GM21381 (cell line): ENCODE measurements at regions not wholly inside any gene's neighbourhood (a gene's known extent, or its start where the extent isn't known, plus 50 kb on each side); places are given as distances from the start of the nearest gene placed in this dataset.

Experiments
- ATAC-seq: cut with Tn5 transposase; IDR thresholded peaks from one replicate; pipeline ENCODE4 v1.9.1; 2021; ENCODE audit warnings: mild to moderate bottlenecking, moderate library complexity; ENCODE audit not compliant: unreplicated experiment

DNA sequence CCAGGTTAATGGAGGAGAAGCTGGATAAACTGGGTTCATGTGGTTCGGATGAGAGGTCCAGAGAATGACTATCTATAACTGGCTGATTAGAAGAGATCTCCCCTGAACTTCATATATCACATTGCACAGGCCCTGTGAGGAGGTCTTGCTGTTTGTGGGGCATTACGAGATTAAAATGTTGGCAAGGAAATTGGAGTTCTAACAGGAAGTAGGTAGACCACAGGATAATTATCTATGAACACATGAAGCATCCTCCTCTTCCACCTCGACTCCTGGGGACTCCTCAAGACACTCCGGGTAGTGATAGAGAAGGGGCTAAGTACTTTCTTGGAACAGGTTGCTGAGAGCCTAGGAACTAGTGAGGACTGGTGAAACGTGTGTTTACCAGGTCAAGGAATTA, 418.8 kb downstream of the KCNH5 start:
- ATAC-seq, result no peak

DNA sequence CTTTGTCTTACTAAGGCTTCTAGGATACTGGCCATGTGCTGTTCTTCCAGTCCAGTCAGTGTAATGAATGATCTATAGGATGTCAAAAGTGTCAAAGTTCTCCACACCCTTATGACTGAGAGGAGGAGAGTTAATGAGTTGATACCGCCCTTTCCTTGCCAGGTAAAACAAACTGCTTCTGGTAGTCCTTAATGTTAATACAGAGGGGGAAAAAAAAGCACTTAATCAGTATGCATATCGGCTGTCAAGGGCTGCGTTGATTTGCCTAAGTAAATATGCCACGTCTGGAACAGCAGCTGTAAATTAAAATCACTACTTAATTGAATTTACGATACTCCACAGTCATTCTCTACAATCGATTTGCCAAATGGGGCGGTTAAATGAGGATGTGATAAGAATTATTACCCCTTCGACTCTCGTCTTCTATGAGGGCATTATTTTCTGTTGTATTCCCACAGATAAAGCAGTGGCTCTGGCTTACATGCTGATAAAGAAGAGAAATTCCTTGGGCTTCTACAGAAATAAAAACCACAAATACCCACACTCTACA, 416.0 kb downstream of the KCNH5 start:
- ATAC-seq, result no peak

DNA sequence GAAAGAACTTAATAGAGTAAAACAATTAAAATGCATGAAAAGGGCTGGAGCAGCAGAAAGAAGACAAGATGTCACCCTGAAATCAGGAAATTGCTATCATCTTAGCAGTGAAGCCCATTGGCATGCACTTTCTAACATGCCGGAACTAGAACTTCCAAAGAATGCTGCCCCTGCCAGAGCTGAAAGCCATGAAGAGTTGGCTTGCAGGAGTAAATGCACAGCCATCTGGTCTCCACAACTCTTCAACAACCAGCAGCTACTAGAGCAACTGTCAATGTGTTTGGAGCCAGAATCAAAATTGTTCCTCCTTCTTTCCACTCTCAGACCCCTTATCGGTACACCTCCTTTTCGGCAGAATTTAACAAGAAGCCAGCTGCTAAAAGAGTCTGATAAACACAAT, 414.1 kb downstream of the KCNH5 start:
- ATAC-seq, result no peak

DNA sequence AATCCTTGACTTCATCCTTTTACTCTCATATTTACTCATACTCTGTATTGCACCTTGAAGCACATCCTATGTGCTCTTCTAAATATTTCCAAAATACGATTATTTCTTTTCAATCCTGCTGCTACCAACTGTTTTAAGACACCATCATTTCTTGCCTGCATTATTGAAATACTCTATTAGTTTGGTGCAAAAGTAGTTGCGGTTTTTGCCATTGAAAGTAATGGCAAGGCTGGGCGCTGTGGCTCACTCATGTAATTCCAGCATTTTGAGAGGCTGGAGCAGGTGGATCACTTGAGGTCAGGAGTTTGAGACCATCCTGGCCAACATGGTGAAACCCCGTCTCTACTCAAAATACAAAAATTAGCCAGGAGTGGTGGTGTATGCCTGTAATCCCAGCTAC, 412.5 kb downstream of the KCNH5 start:
- ATAC-seq, result no peak

DNA sequence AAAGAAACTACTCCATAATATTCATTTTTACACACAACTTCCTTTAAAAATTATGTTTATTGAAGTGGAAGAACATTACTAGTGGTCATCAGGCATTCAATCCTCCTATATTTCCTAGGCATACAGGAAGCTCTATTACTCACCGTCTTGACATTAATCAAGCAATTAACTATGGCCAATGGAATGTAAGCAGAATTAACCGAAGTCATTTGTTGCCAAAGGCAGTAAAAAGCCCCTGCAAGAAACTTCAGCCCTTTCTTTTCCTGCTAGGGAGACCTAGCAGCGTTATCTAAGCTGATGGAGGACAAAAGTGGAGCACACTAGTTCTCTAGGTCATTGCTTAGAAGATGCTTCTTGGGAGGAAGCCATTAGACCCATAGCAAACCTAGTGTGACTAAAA, 399.6 kb downstream of the KCNH5 start:
- ATAC-seq, result no peak
